Stromal cell of bone marrow (primary cell): ENCODE measurements at regions not wholly inside any gene's neighbourhood (a gene's known extent, or its start where the extent isn't known, plus 50 kb on each side); places are given as distances from the start of the nearest gene placed in this dataset.

Source experiments
- DNase-seq: peaks from one replicate; pipeline ENCODE4 v3.0.0-alpha.2; 2012; ENCODE audit warnings: low read depth

DNA sequence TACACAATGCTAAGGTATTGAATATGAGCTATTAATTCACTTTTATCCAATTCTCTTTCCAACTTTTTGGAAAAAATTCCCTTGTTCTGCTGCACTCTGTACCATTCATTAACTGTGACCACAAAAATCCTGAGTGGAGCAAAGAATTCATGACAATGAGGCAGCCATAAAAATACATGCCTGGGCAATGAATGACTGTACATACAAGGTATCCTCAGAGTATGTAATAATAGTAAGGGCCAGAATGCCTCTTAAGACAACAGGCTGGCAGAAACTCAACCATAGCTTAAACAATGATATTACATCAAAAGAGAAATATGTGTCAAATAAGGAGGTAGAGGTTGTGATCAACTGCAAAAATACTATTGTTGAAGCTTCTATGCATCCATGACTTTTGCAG, 74.7 kb upstream of the CA10 start:
- DNase-seq: no peak

GRCh38 chr17:52228823-52229222, 70.3 kb upstream of the CA10 start:
- DNase-seq: no peak

DNA sequence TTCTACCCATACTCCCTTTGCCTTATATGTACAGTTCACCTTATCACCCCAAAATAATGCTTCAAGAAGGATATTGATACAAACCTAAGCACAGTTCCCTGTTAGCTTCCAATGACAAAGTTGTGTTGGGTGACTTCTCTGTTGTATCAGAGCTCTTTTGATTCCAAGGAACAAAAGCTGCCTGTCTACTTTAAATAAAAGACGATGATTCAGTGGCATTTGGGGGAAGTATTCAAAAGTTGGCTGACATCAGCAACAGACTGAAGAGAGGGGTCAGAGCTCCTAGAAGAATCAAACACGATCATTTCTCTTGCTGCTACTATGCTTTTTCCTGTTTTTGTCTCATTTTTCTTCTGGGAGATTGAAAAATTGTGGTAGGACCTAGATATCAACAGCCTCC, 69.4 kb upstream of the CA10 start:
- no peak for DNase-seq

GRCh38 chr17:52213451-52213850, 54.9 kb upstream of the CA10 start:
- DNase-seq: no peak

DNA sequence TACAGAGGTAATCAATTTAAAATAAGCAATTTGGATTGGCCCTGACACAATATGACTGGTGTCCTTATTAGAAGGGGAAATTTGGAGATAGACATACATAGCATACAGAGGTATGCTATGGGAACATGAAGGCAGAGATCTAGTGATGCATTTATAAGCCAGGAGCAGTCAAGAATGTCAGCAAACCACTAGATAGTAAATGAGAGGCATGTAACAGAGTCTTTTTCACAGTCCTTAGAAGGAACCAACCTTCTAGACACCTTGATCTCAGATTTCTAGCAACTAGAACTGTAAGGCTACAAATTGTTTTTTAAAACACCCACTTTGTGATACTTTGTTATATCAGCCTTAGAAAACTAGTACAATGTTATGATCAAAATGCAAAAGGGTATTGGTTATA, 54.3 kb upstream of the CA10 start:
- DNase-seq: no peak

- DNase-seq: no peak
These were observed 51.0 kb upstream of the CA10 start for GRCh38 chr17:52209507-52209906.
